HFFc6 (cell line): ENCODE measurements at regions not wholly inside any gene's neighbourhood (a gene's known extent, or its start where the extent isn't known, plus 50 kb on each side); places are given as distances from the start of the nearest gene placed in this dataset.
A peak's percentile ranks its signal among the peaks of the same experiment; 100 is the strongest.

Experiments
- DNase-seq: peaks from one replicate; pipeline ENCODE4 v3.0.0-alpha.2; 2018
- H3K27ac Mint-ChIP-seq: 2 replicates; pipeline ENCODE4 v1.8.0; 2020; ENCODE audit warnings: mild to moderate bottlenecking, mixed read lengths
- H3K27me3 Mint-ChIP-seq: 2 replicates; pipeline ENCODE4 v1.8.0; 2021; ENCODE audit warnings: mild to moderate bottlenecking, moderate library complexity, mixed read lengths; ENCODE audit not compliant: insufficient read depth
- H3K36me3 Mint-ChIP-seq: 2 replicates; pipeline ENCODE4 v1.8.0; 2021; ENCODE audit warnings: low read depth, mixed read lengths
- H3K4me1 Mint-ChIP-seq: 2 replicates; pipeline ENCODE4 v1.8.0; 2020; ENCODE audit warnings: low read depth, mixed read lengths
- H3K4me3 Mint-ChIP-seq: 2 replicates; pipeline ENCODE4 v1.8.0; 2020; ENCODE audit warnings: mild to moderate bottlenecking, moderate library complexity, mixed read lengths
- H3K9me3 Mint-ChIP-seq: 2 replicates; pipeline ENCODE4 v1.8.0; 2020; ENCODE audit warnings: mild to moderate bottlenecking, mixed read lengths
- TF ChIP-seq, protein P1 (sequence below): fragments of 200-600 bp; sonication (generic); IDR thresholded peaks from 2 replicates; pipeline ENCODE4 v1.5.0; 2021; ENCODE audit warnings: antibody characterized with exemption, mild to moderate bottlenecking

- Mint-ChIP-seq H3K9me3 (no peaks in the 10 kb centered on the region), H3K4me3 (no peak overlapping the region), H3K27me3 (no peaks in the 10 kb centered on the region), H3K36me3 (no peaks in the 10 kb centered on the region), H3K27ac (no peak overlapping the region), H3K4me1 (peaks cover 48% of the 10 kb centered on the region)
- no peak for DNase-seq
- TF ChIP-seq, protein P1, sequence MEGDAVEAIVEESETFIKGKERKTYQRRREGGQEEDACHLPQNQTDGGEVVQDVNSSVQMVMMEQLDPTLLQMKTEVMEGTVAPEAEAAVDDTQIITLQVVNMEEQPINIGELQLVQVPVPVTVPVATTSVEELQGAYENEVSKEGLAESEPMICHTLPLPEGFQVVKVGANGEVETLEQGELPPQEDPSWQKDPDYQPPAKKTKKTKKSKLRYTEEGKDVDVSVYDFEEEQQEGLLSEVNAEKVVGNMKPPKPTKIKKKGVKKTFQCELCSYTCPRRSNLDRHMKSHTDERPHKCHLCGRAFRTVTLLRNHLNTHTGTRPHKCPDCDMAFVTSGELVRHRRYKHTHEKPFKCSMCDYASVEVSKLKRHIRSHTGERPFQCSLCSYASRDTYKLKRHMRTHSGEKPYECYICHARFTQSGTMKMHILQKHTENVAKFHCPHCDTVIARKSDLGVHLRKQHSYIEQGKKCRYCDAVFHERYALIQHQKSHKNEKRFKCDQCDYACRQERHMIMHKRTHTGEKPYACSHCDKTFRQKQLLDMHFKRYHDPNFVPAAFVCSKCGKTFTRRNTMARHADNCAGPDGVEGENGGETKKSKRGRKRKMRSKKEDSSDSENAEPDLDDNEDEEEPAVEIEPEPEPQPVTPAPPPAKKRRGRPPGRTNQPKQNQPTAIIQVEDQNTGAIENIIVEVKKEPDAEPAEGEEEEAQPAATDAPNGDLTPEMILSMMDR = no peak
Measured at GRCh38 chr2:150230004-150230403, 257.5 kb downstream of the RND3 start.

DNA sequence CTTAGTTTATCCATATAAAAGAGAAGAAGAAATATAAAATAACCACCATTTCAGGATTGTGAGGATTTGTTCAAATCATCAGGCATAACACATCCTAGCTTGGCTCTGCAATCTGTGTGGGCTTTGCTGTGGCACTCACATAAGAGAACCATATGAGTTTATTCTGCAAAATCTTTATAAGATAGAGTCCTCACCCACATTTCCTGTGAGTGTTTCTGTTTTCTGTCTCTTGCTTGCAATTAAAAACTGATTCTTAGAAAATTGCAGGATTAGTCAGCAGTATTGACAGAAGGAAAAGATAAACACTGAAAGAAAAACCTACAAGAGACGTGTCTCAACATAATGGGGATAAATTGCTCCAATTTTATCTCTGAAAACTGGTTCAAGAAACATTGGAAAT is 258.5 kb downstream of the RND3 start:
- Mint-ChIP-seq H3K4me1 (peaks cover 39% of the 10 kb centered on the region), H3K9me3 (no peaks in the 10 kb centered on the region), H3K27ac (peak overlapping the region; percentile 18; the same call in 1 of the 2 replicates), H3K4me3 (0 out of 2 replicates have a peak overlapping the region, but pooled peaks have one; percentile 9), H3K27me3 (no peaks in the 10 kb centered on the region), H3K36me3 (no peaks in the 10 kb centered on the region)
- TF ChIP-seq, protein P1 = no peak
- no peak for DNase-seq

DNA sequence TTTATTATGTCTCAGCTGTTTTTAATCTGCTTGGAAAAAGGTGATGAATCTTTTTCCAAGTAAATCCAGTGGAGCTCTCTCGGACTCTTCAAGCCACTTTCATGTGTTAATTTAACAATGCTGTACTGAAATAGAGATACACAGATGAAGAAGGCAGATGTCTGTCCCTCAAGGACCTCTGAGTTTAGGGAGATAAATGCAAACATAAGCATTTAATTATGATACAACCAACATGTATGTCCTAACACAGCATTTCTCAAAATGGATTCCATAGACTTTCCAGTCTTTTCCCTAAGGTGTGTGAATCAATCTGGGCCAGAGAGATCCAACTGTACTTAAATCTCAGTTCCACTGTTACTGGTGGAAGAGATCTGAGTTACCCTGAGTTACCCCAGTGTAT is 262.4 kb downstream of the RND3 start:
- H3K27ac Mint-ChIP-seq = no peak overlapping the region
- H3K27me3 Mint-ChIP-seq = no peaks in the 10 kb centered on the region
- no peak overlapping the region for H3K4me3 Mint-ChIP-seq
- H3K4me1 Mint-ChIP-seq = peaks cover 16% of the 10 kb centered on the region
- no peaks in the 10 kb centered on the region for H3K9me3 Mint-ChIP-seq
- no peak for DNase-seq
- TF ChIP-seq, protein P1 = no peak
- H3K36me3 Mint-ChIP-seq = no peaks in the 10 kb centered on the region

DNA sequence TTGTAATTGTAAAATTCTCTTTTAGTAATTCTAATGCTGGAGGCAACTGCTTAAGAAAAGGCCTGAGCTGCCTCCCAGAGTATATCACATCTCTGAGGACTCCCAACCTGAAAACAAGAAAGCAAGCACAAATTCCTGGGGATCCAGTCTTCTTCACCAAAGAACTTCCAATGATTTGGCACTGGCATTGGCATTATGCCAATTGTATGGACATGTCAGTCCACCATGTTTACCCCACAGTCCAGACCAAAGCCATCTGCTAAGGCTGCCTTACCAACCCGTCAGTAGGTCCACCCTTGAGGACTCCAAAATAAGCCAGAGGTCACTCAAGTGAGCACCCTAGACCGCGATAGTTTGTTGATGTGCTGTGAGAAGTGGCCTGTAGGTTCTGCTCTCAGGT is 263.1 kb downstream of the RND3 start:
- Mint-ChIP-seq H3K9me3 (no peaks in the 10 kb centered on the region), H3K27me3 (no peaks in the 10 kb centered on the region), H3K36me3 (no peaks in the 10 kb centered on the region), H3K27ac (no peak overlapping the region), H3K4me3 (no peak overlapping the region), H3K4me1 (peaks cover 12% of the 10 kb centered on the region)
- no peak for DNase-seq
- TF ChIP-seq, protein P1 = no peak

GRCh38 chr2:150222942-150223341 is 264.5 kb downstream of the RND3 start:
- Mint-ChIP-seq H3K36me3 (no peaks in the 10 kb centered on the region), H3K27me3 (no peaks in the 10 kb centered on the region), H3K9me3 (no peaks in the 10 kb centered on the region), H3K27ac (no peak overlapping the region), H3K4me3 (no peak overlapping the region), H3K4me1 (no peaks in the 10 kb centered on the region)
- no peak for DNase-seq
- TF ChIP-seq, protein P1 = no peak

DNA sequence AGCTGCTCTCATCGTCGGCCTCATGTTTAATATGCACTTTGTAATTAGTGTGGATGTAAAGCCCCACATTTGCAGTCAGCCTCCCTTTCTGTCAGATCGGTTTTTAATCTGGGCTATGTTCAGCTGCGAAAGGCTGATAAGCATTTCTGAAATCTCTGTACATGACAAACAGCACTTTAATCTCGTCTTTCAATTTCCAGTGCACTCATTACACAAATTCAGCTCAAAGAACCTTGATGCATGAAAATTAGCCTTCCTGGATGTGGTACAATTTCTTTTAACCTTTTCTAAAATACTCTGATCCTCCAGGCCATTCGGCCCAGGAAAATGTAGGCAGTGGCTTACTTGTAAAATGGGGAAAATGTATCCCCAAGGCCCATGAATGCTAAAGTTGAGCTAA is 265.1 kb downstream of the RND3 start:
- no peaks in the 10 kb centered on the region for H3K27me3 Mint-ChIP-seq
- H3K4me3 Mint-ChIP-seq = no peak overlapping the region
- H3K9me3 Mint-ChIP-seq = no peaks in the 10 kb centered on the region
- H3K27ac Mint-ChIP-seq = no peak overlapping the region
- H3K36me3 Mint-ChIP-seq = no peaks in the 10 kb centered on the region
- no peaks in the 10 kb centered on the region for H3K4me1 Mint-ChIP-seq
- DNase-seq = no peak
- TF ChIP-seq, protein P1 = no peak
